HCT116 (cell line): ENCODE measurements at regions not wholly inside any gene's neighbourhood (a gene's known extent, or its start where the extent isn't known, plus 50 kb on each side); places are given as distances from the start of the nearest gene placed in this dataset.

Source experiments
- ATAC-seq: fragments of 200-7000 bp; cut with Tn5 transposase; 2 replicates; pipeline ENCODE4 v1.9.1; 2020; ENCODE audit warnings: mild to moderate bottlenecking, moderate library complexity
- BruUV-seq: library from RNA; stranded (reverse); fragments of 400-500 nt; replicated peaks from 2 replicates; lab custom pipeline; 2021; lab: Mats Ljungman, UMichigan
- CTCF ChIA-PET: fragments of 300-600 bp; sonication (Branson Sonifier 250); formaldehyde crosslinking; loops from one replicate; lab custom pipeline; 2021; ENCODE audit warnings: antibody characterized with exemption; lab: Charles Lee
- POLR2A ChIA-PET: fragments of 300-600, 350-600 bp; sonication (Branson Sonifier 250); formaldehyde crosslinking; loops from one replicate; lab custom pipeline; 2021; ENCODE audit warnings: antibody characterized with exemption; lab: Charles Lee
- RAD21 ChIA-PET, 2 experiments: fragments of 300-600 bp; sonication (Branson Sonifier 250); formaldehyde crosslinking; loops; one replicate each; lab custom pipeline; 2023; ENCODE audit warnings: low total read pairs in 2 of 2; ENCODE audit not compliant: uncharacterized antibody in 2 of 2, unreplicated experiment in 2 of 2, low non-redundant PET in 1 of 2; lab: Charles Lee
- DNase-seq: peaks from one replicate; pipeline ENCODE4 v3.0.0-alpha.2; 2010; ENCODE audit warnings: low read depth, low spot score
- H2AFZ ChIP-seq: fragments of 200-600 bp; shearing (Covaris generic), sonication (generic); 2 replicates; pipeline ENCODE4 v1.6.1; 2017; ENCODE audit warnings: low read depth, mixed run types, mixed read lengths, antibody characterized with exemption, low read length; ENCODE audit not compliant: poor library complexity, severe bottlenecking
- H3K27ac ChIP-seq: 2 replicates; pipeline ENCODE4 v1.5.1; 2012; ENCODE audit warnings: low read depth, low read length
- H3K27me3 ChIP-seq: fragments of 200-600 bp; sonication (generic); 2 replicates; pipeline ENCODE4 v1.6.1; 2016; ENCODE audit warnings: mixed run types, low read length, mixed read lengths; ENCODE audit not compliant: insufficient read depth
- H3K36me3 ChIP-seq, 2 experiments: fragments of 200-500 bp in 1 of 2; fragments of 200-600 bp in 1 of 2; sonication (Bioruptor generic) in 1 of 2; sonication (generic) in 1 of 2; 2 replicates each; pipeline versions ENCODE4 v1.5.1 to v1.6.1; 2014 to 2016; ENCODE audit warnings: low read length in 2 of 2, inconsistent platforms in 1 of 2, mixed read lengths in 1 of 2, mixed run types in 1 of 2; ENCODE audit not compliant: insufficient read depth in 2 of 2, control insufficient read depth in 1 of 2
- H3K4me1 ChIP-seq, 2 experiments: fragments of 200-600 bp in 1 of 2; sonication (generic) in 1 of 2; 2 replicates each; pipeline versions ENCODE4 v1.5.1 to v1.6.1; 2012 to 2017; ENCODE audit warnings: low read length in 2 of 2, inconsistent platforms in 1 of 2, mild to moderate bottlenecking in 1 of 2, mixed read lengths in 1 of 2, mixed run types in 1 of 2, moderate library complexity in 1 of 2; ENCODE audit not compliant: insufficient read depth in 2 of 2, control insufficient read depth in 1 of 2
- H3K4me2 ChIP-seq: fragments of 200-600 bp; sonication (generic); 2 replicates; pipeline ENCODE4 v1.6.1; 2017; ENCODE audit warnings: mixed run types, low read length, mixed read lengths
- H3K4me3 ChIP-seq, 2 experiments: fragments of 200-600 bp in 1 of 2; sonication (generic) in 1 of 2; replicated peaks in 1 of 2; 2 replicates each; pipeline ENCODE4 v1.5.1; 2011 to 2016; ENCODE audit warnings: low read length in 2 of 2, control low read depth in 1 of 2, low read depth in 1 of 2, mild to moderate bottlenecking in 1 of 2, mixed read lengths in 1 of 2, mixed run types in 1 of 2
- H3K79me2 ChIP-seq: fragments of 200-600 bp; sonication (generic); 2 replicates; pipeline ENCODE4 v1.6.1; 2017; ENCODE audit warnings: mild to moderate bottlenecking, mixed run types, low read length, moderate library complexity, mixed read lengths; ENCODE audit not compliant: insufficient read depth
- H3K9ac ChIP-seq: fragments of 200-600 bp; sonication (generic); 2 replicates; pipeline ENCODE4 v1.6.1; 2016; ENCODE audit warnings: low read length, mixed read lengths
- H3K9me2 ChIP-seq: fragments of 200-600 bp; sonication (generic), shearing (Covaris generic); 2 replicates; pipeline ENCODE4 v1.6.1; 2017; ENCODE audit warnings: mixed run types, mild to moderate bottlenecking, moderate library complexity; ENCODE audit not compliant: insufficient read depth
- H3K9me3 ChIP-seq, 2 experiments: fragments of 200-500 bp in 1 of 2; fragments of 200-600 bp in 1 of 2; sonication (Bioruptor generic) in 1 of 2; sonication (generic) in 1 of 2; 2 replicates each; pipeline ENCODE4 v1.6.1; 2014 to 2017; ENCODE audit warnings: low read length in 2 of 2, mixed read lengths in 2 of 2, inconsistent platforms in 1 of 2, low read depth in 1 of 2, mild to moderate bottlenecking in 1 of 2, mixed run types in 1 of 2, moderate library complexity in 1 of 2; ENCODE audit not compliant: control insufficient read depth in 1 of 2, insufficient read depth in 1 of 2
- H4K20me1 ChIP-seq: fragments of 200-600 bp; sonication (generic), shearing (Covaris generic); 2 replicates; pipeline ENCODE4 v1.6.1; 2017; ENCODE audit warnings: mixed run types, mild to moderate bottlenecking, moderate library complexity; ENCODE audit not compliant: insufficient read depth
- CBX3 ChIP-seq: IDR thresholded peaks from 2 replicates; pipeline ENCODE4 v1.6.1; 2012; ENCODE audit warnings: low read depth
- EGR1 ChIP-seq: IDR thresholded peaks from 2 replicates; pipeline ENCODE4 v1.6.1; 2012; ENCODE audit warnings: low read depth
- ELF1 ChIP-seq: IDR thresholded peaks from 2 replicates; pipeline ENCODE4 v1.6.1; 2012; ENCODE audit warnings: low read depth, borderline replicate concordance
- EZH2phosphoT487 ChIP-seq: fragments of 200-600 bp; IDR thresholded peaks from 2 replicates; pipeline ENCODE4 v1.6.1; 2018; ENCODE audit warnings: antibody characterized with exemption, borderline replicate concordance
- FOSL1 ChIP-seq: IDR thresholded peaks from 2 replicates; pipeline ENCODE4 v1.6.1; 2012; ENCODE audit warnings: low read depth
- POLR2A ChIP-seq: IDR thresholded peaks from 2 replicates; pipeline ENCODE4 v1.7.0; 2011; ENCODE audit warnings: borderline replicate concordance; ENCODE audit not compliant: insufficient read depth, insufficient read length; ENCODE audit errors: extremely low read depth
- POLR2AphosphoS5 ChIP-seq: IDR thresholded peaks from 2 replicates; pipeline ENCODE4 v1.6.1; 2011; ENCODE audit warnings: mild to moderate bottlenecking, low read depth, low read length, moderate library complexity
- RAD21 ChIP-seq: IDR thresholded peaks from 2 replicates; pipeline ENCODE4 v1.6.1; 2012; ENCODE audit warnings: low read depth, mild to moderate bottlenecking
- SP1 ChIP-seq: IDR thresholded peaks from 2 replicates; pipeline ENCODE4 v1.6.1; 2012; ENCODE audit warnings: low read depth
- SRF ChIP-seq: IDR thresholded peaks from 2 replicates; pipeline ENCODE4 v1.6.1; 2012; ENCODE audit warnings: low read depth
- TCF7L2 ChIP-seq: IDR thresholded peaks from 2 replicates; pipeline ENCODE4 v1.7.0; 2011; ENCODE audit warnings: borderline replicate concordance, inconsistent platforms; ENCODE audit not compliant: insufficient read depth, insufficient read length; ENCODE audit errors: extremely low read depth
- YY1 ChIP-seq: IDR thresholded peaks from 2 replicates; pipeline ENCODE4 v1.6.1; 2011; ENCODE audit warnings: low read length, low read depth, moderate library complexity, mild to moderate bottlenecking; ENCODE audit not compliant: insufficient replicate concordance; ENCODE audit errors: extremely low read depth
- ZFX ChIP-seq: fragments of 450-650 bp; IDR thresholded peaks from 2 replicates; pipeline ENCODE4 v1.6.1; 2017
- intact Hi-C: fragments of 100-400 bp; cut with micrococcal nuclease; formaldehyde crosslinking; loops from 2 replicates; pipeline ENCODE4 v1.10.0; 2022
- TF ChIP-seq, protein P1 (sequence below): IDR thresholded peaks from 2 replicates; pipeline ENCODE4 v1.6.1; 2012
- TF ChIP-seq, protein P2 (sequence below), 3 experiments: fragments of 200-600 bp in 1 of 3; sonication (generic) in 1 of 3; IDR thresholded peaks in 2 of 3; conservative IDR thresholded peaks in 1 of 3; 2 replicates each; pipeline ENCODE4 v1.5.1; 2012 to 2017; ENCODE audit warnings: low read depth in 2 of 3, low read length in 2 of 3, antibody characterized with exemption in 1 of 3, borderline replicate concordance in 1 of 3, control low read depth in 1 of 3, mild to moderate bottlenecking in 1 of 3, mixed read lengths in 1 of 3, mixed run types in 1 of 3, moderate library complexity in 1 of 3; ENCODE audit not compliant: insufficient read depth in 1 of 3
- TF ChIP-seq, protein P3 (sequence below): IDR thresholded peaks from 2 replicates; pipeline ENCODE4 v1.6.1; 2011; ENCODE audit warnings: mild to moderate bottlenecking, low read length, moderate library complexity; ENCODE audit not compliant: insufficient replicate concordance; ENCODE audit errors: extremely low read depth
- TF ChIP-seq, protein P4 (sequence below): IDR thresholded peaks from 2 replicates; pipeline ENCODE4 v1.6.1; 2012; ENCODE audit warnings: low read depth
- TF ChIP-seq, protein P5 (sequence below): IDR thresholded peaks from 2 replicates; pipeline ENCODE4 v1.6.1; 2012

DNA sequence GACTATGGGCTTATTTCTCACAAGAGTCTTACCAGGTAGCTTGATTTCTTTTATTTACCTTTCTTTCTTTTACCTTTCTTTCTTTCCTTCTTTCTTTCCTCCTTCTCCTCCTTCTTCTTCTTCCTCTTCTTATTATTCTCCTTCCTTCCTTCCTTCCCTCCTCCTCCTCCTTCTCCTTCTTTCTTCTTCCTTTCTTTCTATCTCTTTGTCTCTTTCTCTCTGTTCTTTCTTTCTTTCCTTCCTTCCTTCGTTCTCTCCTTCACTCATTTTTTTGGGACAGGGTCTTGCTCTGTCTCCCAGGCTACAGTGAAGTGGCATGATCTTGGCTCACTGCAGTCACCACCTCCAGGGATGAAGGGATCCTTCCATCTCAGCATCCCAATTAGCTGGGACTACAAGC lies 363.6 kb upstream of the MAF start:
- H3K4me2 ChIP-seq = no peak overlapping the region
- no peak overlapping the region for H3K27ac ChIP-seq
- H4K20me1 ChIP-seq = no peaks in the 10 kb centered on the region
- POLR2A ChIA-PET = no interaction called here
- no peak overlapping the region for H3K4me3 ChIP-seq
- H3K4me1 ChIP-seq = no peaks in the 10 kb centered on the region
- ATAC-seq (no peak), DNase-seq (no peak)
- no peak overlapping the region for H2AFZ ChIP-seq
- H3K9me3 ChIP-seq = peaks cover 45 to 61% of the 10 kb centered on the region in 2 experiments; a peak in 2 of 4 replicates
- BruUV-seq = no TSS peak
- CTCF ChIA-PET = no interaction called here
- no peak overlapping the region for H3K9ac ChIP-seq
- H3K9me2 ChIP-seq = no peaks in the 10 kb centered on the region
- TF ChIP-seq SP1 (no peak), ELF1 (no peak), ZFX (no peak), EGR1 (no peak), YY1 (no peak), RAD21 (no peak), CBX3 (no peak), FOSL1 (no peak), POLR2A (no peak), TCF7L2 (no peak), SRF (no peak), POLR2AphosphoS5 (no peak), EZH2phosphoT487 (no peak)
- TF ChIP-seq, protein P1, sequence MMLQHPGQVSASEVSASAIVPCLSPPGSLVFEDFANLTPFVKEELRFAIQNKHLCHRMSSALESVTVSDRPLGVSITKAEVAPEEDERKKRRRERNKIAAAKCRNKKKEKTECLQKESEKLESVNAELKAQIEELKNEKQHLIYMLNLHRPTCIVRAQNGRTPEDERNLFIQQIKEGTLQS = no peak
- TF ChIP-seq, protein P2, sequence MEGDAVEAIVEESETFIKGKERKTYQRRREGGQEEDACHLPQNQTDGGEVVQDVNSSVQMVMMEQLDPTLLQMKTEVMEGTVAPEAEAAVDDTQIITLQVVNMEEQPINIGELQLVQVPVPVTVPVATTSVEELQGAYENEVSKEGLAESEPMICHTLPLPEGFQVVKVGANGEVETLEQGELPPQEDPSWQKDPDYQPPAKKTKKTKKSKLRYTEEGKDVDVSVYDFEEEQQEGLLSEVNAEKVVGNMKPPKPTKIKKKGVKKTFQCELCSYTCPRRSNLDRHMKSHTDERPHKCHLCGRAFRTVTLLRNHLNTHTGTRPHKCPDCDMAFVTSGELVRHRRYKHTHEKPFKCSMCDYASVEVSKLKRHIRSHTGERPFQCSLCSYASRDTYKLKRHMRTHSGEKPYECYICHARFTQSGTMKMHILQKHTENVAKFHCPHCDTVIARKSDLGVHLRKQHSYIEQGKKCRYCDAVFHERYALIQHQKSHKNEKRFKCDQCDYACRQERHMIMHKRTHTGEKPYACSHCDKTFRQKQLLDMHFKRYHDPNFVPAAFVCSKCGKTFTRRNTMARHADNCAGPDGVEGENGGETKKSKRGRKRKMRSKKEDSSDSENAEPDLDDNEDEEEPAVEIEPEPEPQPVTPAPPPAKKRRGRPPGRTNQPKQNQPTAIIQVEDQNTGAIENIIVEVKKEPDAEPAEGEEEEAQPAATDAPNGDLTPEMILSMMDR (IDR thresholded peaks at IDR 0.05 in 2 of 3, conservative IDR thresholded peaks at IDR 0.05 in 1 of 3; ENCODE audit: borderline replicate concordance in 1 of 3, insufficient read depth in 1 of 3, low read depth in 2 of 3, low read length in 2 of 3) = no peak
- TF ChIP-seq, protein P3, sequence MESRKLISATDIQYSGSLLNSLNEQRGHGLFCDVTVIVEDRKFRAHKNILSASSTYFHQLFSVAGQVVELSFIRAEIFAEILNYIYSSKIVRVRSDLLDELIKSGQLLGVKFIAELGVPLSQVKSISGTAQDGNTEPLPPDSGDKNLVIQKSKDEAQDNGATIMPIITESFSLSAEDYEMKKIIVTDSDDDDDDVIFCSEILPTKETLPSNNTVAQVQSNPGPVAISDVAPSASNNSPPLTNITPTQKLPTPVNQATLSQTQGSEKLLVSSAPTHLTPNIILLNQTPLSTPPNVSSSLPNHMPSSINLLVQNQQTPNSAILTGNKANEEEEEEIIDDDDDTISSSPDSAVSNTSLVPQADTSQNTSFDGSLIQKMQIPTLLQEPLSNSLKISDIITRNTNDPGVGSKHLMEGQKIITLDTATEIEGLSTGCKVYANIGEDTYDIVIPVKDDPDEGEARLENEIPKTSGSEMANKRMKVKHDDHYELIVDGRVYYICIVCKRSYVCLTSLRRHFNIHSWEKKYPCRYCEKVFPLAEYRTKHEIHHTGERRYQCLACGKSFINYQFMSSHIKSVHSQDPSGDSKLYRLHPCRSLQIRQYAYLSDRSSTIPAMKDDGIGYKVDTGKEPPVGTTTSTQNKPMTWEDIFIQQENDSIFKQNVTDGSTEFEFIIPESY = no peak
- TF ChIP-seq, protein P4, sequence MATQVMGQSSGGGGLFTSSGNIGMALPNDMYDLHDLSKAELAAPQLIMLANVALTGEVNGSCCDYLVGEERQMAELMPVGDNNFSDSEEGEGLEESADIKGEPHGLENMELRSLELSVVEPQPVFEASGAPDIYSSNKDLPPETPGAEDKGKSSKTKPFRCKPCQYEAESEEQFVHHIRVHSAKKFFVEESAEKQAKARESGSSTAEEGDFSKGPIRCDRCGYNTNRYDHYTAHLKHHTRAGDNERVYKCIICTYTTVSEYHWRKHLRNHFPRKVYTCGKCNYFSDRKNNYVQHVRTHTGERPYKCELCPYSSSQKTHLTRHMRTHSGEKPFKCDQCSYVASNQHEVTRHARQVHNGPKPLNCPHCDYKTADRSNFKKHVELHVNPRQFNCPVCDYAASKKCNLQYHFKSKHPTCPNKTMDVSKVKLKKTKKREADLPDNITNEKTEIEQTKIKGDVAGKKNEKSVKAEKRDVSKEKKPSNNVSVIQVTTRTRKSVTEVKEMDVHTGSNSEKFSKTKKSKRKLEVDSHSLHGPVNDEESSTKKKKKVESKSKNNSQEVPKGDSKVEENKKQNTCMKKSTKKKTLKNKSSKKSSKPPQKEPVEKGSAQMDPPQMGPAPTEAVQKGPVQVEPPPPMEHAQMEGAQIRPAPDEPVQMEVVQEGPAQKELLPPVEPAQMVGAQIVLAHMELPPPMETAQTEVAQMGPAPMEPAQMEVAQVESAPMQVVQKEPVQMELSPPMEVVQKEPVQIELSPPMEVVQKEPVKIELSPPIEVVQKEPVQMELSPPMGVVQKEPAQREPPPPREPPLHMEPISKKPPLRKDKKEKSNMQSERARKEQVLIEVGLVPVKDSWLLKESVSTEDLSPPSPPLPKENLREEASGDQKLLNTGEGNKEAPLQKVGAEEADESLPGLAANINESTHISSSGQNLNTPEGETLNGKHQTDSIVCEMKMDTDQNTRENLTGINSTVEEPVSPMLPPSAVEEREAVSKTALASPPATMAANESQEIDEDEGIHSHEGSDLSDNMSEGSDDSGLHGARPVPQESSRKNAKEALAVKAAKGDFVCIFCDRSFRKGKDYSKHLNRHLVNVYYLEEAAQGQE = no peak
- TF ChIP-seq, protein P5, sequence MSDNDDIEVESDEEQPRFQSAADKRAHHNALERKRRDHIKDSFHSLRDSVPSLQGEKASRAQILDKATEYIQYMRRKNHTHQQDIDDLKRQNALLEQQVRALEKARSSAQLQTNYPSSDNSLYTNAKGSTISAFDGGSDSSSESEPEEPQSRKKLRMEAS = no peak
- no peaks in the 10 kb centered on the region for H3K79me2 ChIP-seq
- no peaks in the 10 kb centered on the region for H3K27me3 ChIP-seq
- H3K36me3 ChIP-seq = no peaks in the 10 kb centered on the region
- intact Hi-C loops = no loop called here
- RAD21 ChIA-PET = no interaction called here
